ENCODE measurements at regions not wholly inside any gene's neighbourhood (a gene's known extent, or its start where the extent isn't known, plus 50 kb on each side); places are given as distances from the start of the nearest gene placed in this dataset.

GRCh38 chr2:128368437-128369107 lies 49.9 kb upstream of the HS6ST1 start:
- DNase-seq (ENCODE audit: low read depth in 4 of 4, low spot score in 3 of 4): no peak

- DNase-seq (ENCODE audit: low read depth in 4 of 4, low spot score in 3 of 4): no peak
Measured at GRCh38 chr2:128369108-128369555, 50.5 kb upstream of the HS6ST1 start.

GRCh38 chr2:128369602-128370467 lies 51.2 kb upstream of the HS6ST1 start:
- no peak for DNase-seq (ENCODE audit: low read depth in 4 of 4, low spot score in 3 of 4)

GRCh38 chr2:128370468-128371247 lies 52.0 kb upstream of the HS6ST1 start:
- DNase-seq (ENCODE audit: low read depth in 4 of 4, low spot score in 3 of 4): no peak

GRCh38 chr2:128371248-128371630 lies 52.6 kb upstream of the HS6ST1 start:
- no peak for DNase-seq (ENCODE audit: low read depth in 4 of 4, low spot score in 3 of 4)

- no peak for DNase-seq (ENCODE audit: low read depth in 4 of 4, low spot score in 3 of 4)
Measured at GRCh38 chr2:128371648-128372345, 53.1 kb upstream of the HS6ST1 start.

GRCh38 chr2:128372621-128373341 lies 54.1 kb upstream of the HS6ST1 start:
- no peak for DNase-seq (ENCODE audit: low read depth in 4 of 4, low spot score in 3 of 4)

- no peak for DNase-seq (ENCODE audit: low read depth in 4 of 4, low spot score in 3 of 4)
Measured at GRCh38 chr2:128373451-128374000, 54.9 kb upstream of the HS6ST1 start.

GRCh38 chr2:128374001-128374710 lies 55.5 kb upstream of the HS6ST1 start:
- no peak for DNase-seq (ENCODE audit: low read depth in 4 of 4, low spot score in 3 of 4)

GRCh38 chr2:128374711-128375413 lies 56.2 kb upstream of the HS6ST1 start:
- no peak for DNase-seq (ENCODE audit: low read depth in 4 of 4, low spot score in 3 of 4)

- DNase-seq (ENCODE audit: low read depth in 4 of 4, low spot score in 3 of 4): no peak
Measured at GRCh38 chr2:128375454-128375853, 56.8 kb upstream of the HS6ST1 start.

GRCh38 chr2:128376241-128377041 lies 57.8 kb upstream of the HS6ST1 start:
- DNase-seq (ENCODE audit: low read depth in 4 of 4, low spot score in 3 of 4): no peak

GRCh38 chr2:128377071-128377910 lies 58.6 kb upstream of the HS6ST1 start:
- no peak for DNase-seq (ENCODE audit: low read depth in 4 of 4, low spot score in 3 of 4)

GRCh38 chr2:128378231-128379020 lies 59.8 kb upstream of the HS6ST1 start:
- no peak for DNase-seq (ENCODE audit: low read depth in 4 of 4, low spot score in 3 of 4)

- DNase-seq (ENCODE audit: low read depth in 4 of 4, low spot score in 3 of 4): no peak
Measured at GRCh38 chr2:128379021-128380015, 60.6 kb upstream of the HS6ST1 start.
